Neutrophil (primary cell): ENCODE measurements at regions not wholly inside any gene's neighbourhood (a gene's known extent, or its start where the extent isn't known, plus 50 kb on each side); places are given as distances from the start of the nearest gene placed in this dataset.

ENCODE experiments used
- H3K27ac ChIP-seq: fragments of 200-600 bp; sonication (generic); 2 replicates; pipeline ENCODE4 v1.5.1; 2016; ENCODE audit warnings: mild to moderate bottlenecking, moderate library complexity
- H3K27me3 ChIP-seq: fragments of 200-600 bp; sonication (generic); 2 replicates; pipeline ENCODE4 v1.6.0; 2016; ENCODE audit warnings: mild to moderate bottlenecking
- H3K36me3 ChIP-seq: fragments of 200-600 bp; sonication (generic); 2 replicates; pipeline ENCODE4 v1.5.1; 2017
- H3K4me1 ChIP-seq, 2 experiments: fragments of 200-600 bp in 1 of 2; sonication (generic) in 1 of 2; 1 replicate in 1 of 2; 2 replicates in 1 of 2; pipeline versions ENCODE4 v1.5.1 to v1.6.1; 2013 to 2016; ENCODE audit warnings: low read depth in 1 of 2, low read length in 1 of 2, mild to moderate bottlenecking in 1 of 2, moderate library complexity in 1 of 2; ENCODE audit not compliant: control insufficient read depth in 1 of 2, insufficient read depth in 1 of 2
- H3K4me3 ChIP-seq, 2 experiments: fragments of 200-600 bp in 1 of 2; sonication (generic) in 1 of 2; 1 replicate in 1 of 2; 2 replicates in 1 of 2; pipeline ENCODE4 v1.5.1; 2013 to 2016; ENCODE audit warnings: low read depth in 1 of 2, low read length in 1 of 2, mild to moderate bottlenecking in 1 of 2, moderate library complexity in 1 of 2
- H3K9me3 ChIP-seq: fragments of 200-600 bp; sonication (generic); 2 replicates; pipeline ENCODE4 v1.5.1; 2016
- CTCF ChIP-seq: fragments of 200-600 bp; sonication (generic); IDR thresholded peaks from 2 replicates; pipeline ENCODE4 v1.5.1; 2016; ENCODE audit warnings: antibody characterized with exemption

- Histone ChIP-seq H3K4me1 (no peaks in the 10 kb centered on the region), H3K36me3 (no peaks in the 10 kb centered on the region), H3K4me3 (no peak overlapping the region), H3K27me3 (no peaks in the 10 kb centered on the region), H3K27ac (no peak overlapping the region), H3K9me3 (no peaks in the 10 kb centered on the region)
- TF ChIP-seq CTCF, result no peak
These were observed 719.4 kb upstream of the PTBP2 start for GRCh38 chr1:96002201-96002600.

- Histone ChIP-seq H3K4me3 (no peak overlapping the region), H3K4me1 (no peaks in the 10 kb centered on the region), H3K27me3 (no peaks in the 10 kb centered on the region), H3K9me3 (no peaks in the 10 kb centered on the region), H3K27ac (no peak overlapping the region), H3K36me3 (no peaks in the 10 kb centered on the region)
- TF ChIP-seq CTCF, result no peak
These were observed 718.3 kb upstream of the PTBP2 start for GRCh38 chr1:96002969-96003964.

GRCh38 chr1:96009831-96010434, 711.7 kb upstream of the PTBP2 start:
- Histone ChIP-seq H3K4me1 (no peaks in the 10 kb centered on the region), H3K4me3 (no peak overlapping the region), H3K27me3 (no peaks in the 10 kb centered on the region), H3K9me3 (no peaks in the 10 kb centered on the region), H3K36me3 (no peaks in the 10 kb centered on the region), H3K27ac (no peak overlapping the region)
- TF ChIP-seq CTCF, result no peak

- H3K36me3 ChIP-seq, result no peaks in the 10 kb centered on the region
These were observed 710.0 kb upstream of the PTBP2 start for GRCh38 chr1:96011606-96012005.

GRCh38 chr1:96016219-96016618, 705.4 kb upstream of the PTBP2 start:
- no peak for TF ChIP-seq CTCF
- Histone ChIP-seq H3K27ac (no peak overlapping the region), H3K36me3 (no peaks in the 10 kb centered on the region), H3K27me3 (no peaks in the 10 kb centered on the region), H3K4me1 (no peaks in the 10 kb centered on the region), H3K4me3 (no peak overlapping the region), H3K9me3 (no peaks in the 10 kb centered on the region)

More at GRCh38 chr1:96011606-96012005, 710.0 kb upstream of the PTBP2 start:
- Histone ChIP-seq H3K27me3 (no peaks in the 10 kb centered on the region), H3K27ac (no peak overlapping the region), H3K9me3 (no peaks in the 10 kb centered on the region), H3K4me3 (no peak overlapping the region), H3K4me1 (no peaks in the 10 kb centered on the region)
- TF ChIP-seq CTCF, result no peak
